ENCODE measurements at regions not wholly inside any gene's neighbourhood (a gene's known extent, or its start where the extent isn't known, plus 50 kb on each side); places are given as distances from the start of the nearest gene placed in this dataset.

- no peak overlapping the region for H3K4me3 ChIP-seq (ENCODE audit: low read length)
- no peak for TF ChIP-seq CTCF (conservative IDR thresholded peaks at IDR 0.05; ENCODE audit: low read depth, low read length)
- no peak for DNase-seq (ENCODE audit: low read depth)
These were observed 162.4 kb upstream of the KCNG1 start for GRCh38 chr20:51185277-51185676.

GRCh38 chr20:51184289-51184688, 161.4 kb upstream of the KCNG1 start:
- TF ChIP-seq CTCF (conservative IDR thresholded peaks at IDR 0.05; ENCODE audit: low read depth, low read length): no peak
- DNase-seq (ENCODE audit: low read depth): no peak
- no peak overlapping the region for H3K4me3 ChIP-seq (ENCODE audit: low read length)

GRCh38 chr20:51183451-51183850, 160.5 kb upstream of the KCNG1 start:
- no peak for TF ChIP-seq CTCF (conservative IDR thresholded peaks at IDR 0.05; ENCODE audit: low read depth, low read length)
- no peak for DNase-seq (ENCODE audit: low read depth)
- no peak overlapping the region for H3K4me3 ChIP-seq (ENCODE audit: low read length)

- TF ChIP-seq CTCF (conservative IDR thresholded peaks at IDR 0.05; ENCODE audit: low read depth, low read length): no peak
- no peak for DNase-seq (ENCODE audit: low read depth)
- no peak overlapping the region for H3K4me3 ChIP-seq (ENCODE audit: low read length)
These were observed 159.7 kb upstream of the KCNG1 start for GRCh38 chr20:51182571-51182970.

- DNase-seq (ENCODE audit: low read depth): no peak
- no peak for TF ChIP-seq CTCF (conservative IDR thresholded peaks at IDR 0.05; ENCODE audit: low read depth, low read length)
These were observed 155.2 kb upstream of the KCNG1 start for GRCh38 chr20:51178153-51178552.

GRCh38 chr20:51176876-51177275, 154.0 kb upstream of the KCNG1 start:
- H3K4me3 ChIP-seq (ENCODE audit: low read length): no peak overlapping the region
- no peak for TF ChIP-seq CTCF (conservative IDR thresholded peaks at IDR 0.05; ENCODE audit: low read depth, low read length)
- no peak for DNase-seq (ENCODE audit: low read depth)

More at GRCh38 chr20:51178153-51178552, 155.2 kb upstream of the KCNG1 start:
- H3K4me3 ChIP-seq (ENCODE audit: low read length): no peak overlapping the region

- no peak for TF ChIP-seq CTCF (conservative IDR thresholded peaks at IDR 0.05; ENCODE audit: low read depth, low read length)
These were observed 153.5 kb upstream of the KCNG1 start for GRCh38 chr20:51176446-51176845.

More at GRCh38 chr20:51176446-51176845, 153.5 kb upstream of the KCNG1 start:
- H3K4me3 ChIP-seq (ENCODE audit: low read length): no peak overlapping the region
- no peak for DNase-seq (ENCODE audit: low read depth)

Data from retinal pigment epithelial cell (primary cell).